MM.1S (cell line): ENCODE measurements at regions not wholly inside any gene's neighbourhood (a gene's known extent, or its start where the extent isn't known, plus 50 kb on each side); places are given as distances from the start of the nearest gene placed in this dataset.
"Not testable (repeated sequence)": the region's sequence is repeated elsewhere in the genome, so short reads cannot be mapped to it uniquely, and the experiment has no call there.

ENCODE experiments used
- DNase-seq: peaks from one replicate; pipeline ENCODE4 v3.0.0-alpha.2; 2015
- H2AFZ ChIP-seq: fragments of 300-600 bp; sonication (generic); 2 replicates; pipeline ENCODE4 v1.6.0; 2016; ENCODE audit warnings: antibody characterized with exemption, low read length
- H3F3A ChIP-seq: fragments of 300-600 bp; sonication (generic); 2 replicates; pipeline ENCODE4 v1.6.1; 2016; ENCODE audit warnings: mild to moderate bottlenecking, antibody characterized with exemption, low read length, moderate library complexity, mixed read lengths; ENCODE audit not compliant: insufficient read depth
- H3K27ac ChIP-seq: fragments of 300-600 bp; sonication (generic); 2 replicates; pipeline ENCODE4 v1.5.1; 2016; ENCODE audit warnings: mild to moderate bottlenecking, low read length
- H3K27me3 ChIP-seq: fragments of 300-600 bp; sonication (generic); replicated peaks from 2 replicates; pipeline ENCODE4 v1.6.0; 2016; ENCODE audit warnings: low read length; ENCODE audit not compliant: insufficient read depth
- H3K36me3 ChIP-seq: fragments of 300-600 bp; sonication (generic); replicated peaks from 2 replicates; pipeline ENCODE4 v1.6.1; 2016; ENCODE audit warnings: mild to moderate bottlenecking, low read length, mixed read lengths; ENCODE audit not compliant: insufficient read depth
- H3K4me1 ChIP-seq: fragments of 300-600 bp; sonication (generic); 2 replicates; pipeline ENCODE4 v1.6.1; 2016; ENCODE audit warnings: low read length, mixed read lengths
- H3K4me2 ChIP-seq: fragments of 300-600 bp; sonication (generic); 2 replicates; pipeline ENCODE4 v1.6.0; 2016; ENCODE audit warnings: low read depth, low read length
- H3K4me3 ChIP-seq: fragments of 300-600 bp; sonication (generic); 2 replicates; pipeline ENCODE4 v1.5.1; 2016; ENCODE audit warnings: low read length, mixed read lengths
- H3K79me2 ChIP-seq: fragments of 300-600 bp; sonication (generic); 2 replicates; pipeline ENCODE4 v1.6.1; 2016; ENCODE audit warnings: mixed run types, low read length, mixed read lengths
- H3K9ac ChIP-seq: fragments of 300-600 bp; sonication (generic); 2 replicates; pipeline ENCODE4 v1.6.1; 2016; ENCODE audit warnings: low read length, mixed read lengths
- H3K9me2 ChIP-seq: fragments of 300-600 bp; sonication (generic); replicated peaks from 2 replicates; pipeline ENCODE4 v1.6.1; 2016; ENCODE audit warnings: mild to moderate bottlenecking, low read length, mixed read lengths; ENCODE audit not compliant: insufficient read depth
- H3K9me3 ChIP-seq: fragments of 300-600 bp; sonication (generic); replicated peaks from 2 replicates; pipeline ENCODE4 v1.6.1; 2016; ENCODE audit warnings: mild to moderate bottlenecking, low read length, mixed read lengths; ENCODE audit not compliant: insufficient read depth
- H4K20me1 ChIP-seq: fragments of 300-600 bp; sonication (generic); 2 replicates; pipeline ENCODE4 v1.6.1; 2016; ENCODE audit warnings: mild to moderate bottlenecking, low read length, moderate library complexity, mixed read lengths; ENCODE audit not compliant: insufficient read depth

GRCh38 chr16:88145824-88146405, 194.7 kb downstream of the BANP start:
- H2AFZ ChIP-seq, H3K36me3 ChIP-seq, H3K27me3 ChIP-seq, H3F3A ChIP-seq, H3K9me3 ChIP-seq, H3K4me2 ChIP-seq, H3K79me2 ChIP-seq, H3K9ac ChIP-seq, H3K9me2 ChIP-seq, H3K4me3 ChIP-seq, H3K27ac ChIP-seq, H4K20me1 ChIP-seq, H3K4me1 ChIP-seq, DNase-seq: not testable (repeated sequence)

DNA sequence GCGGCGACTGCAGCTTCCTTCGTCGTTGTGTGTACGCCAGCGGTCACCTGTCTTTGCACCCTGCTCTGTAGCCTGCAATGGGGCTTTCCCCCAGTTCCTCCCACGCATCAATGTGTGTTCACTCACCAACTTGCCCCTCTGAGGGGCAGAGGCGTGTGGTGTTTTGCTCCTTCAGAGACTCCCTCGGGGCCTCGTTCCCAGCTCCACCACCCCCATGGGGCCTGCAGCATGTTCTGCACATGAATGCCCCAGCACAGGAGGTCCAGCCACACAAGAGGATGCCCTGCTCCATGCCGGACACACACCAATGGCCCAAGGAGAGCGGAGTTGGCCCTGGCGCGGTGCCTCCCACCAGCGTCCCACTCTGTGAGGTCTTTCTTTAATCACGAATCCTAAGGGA, 196.8 kb downstream of the BANP start:
- H3F3A ChIP-seq, H3K4me1 ChIP-seq, H3K4me3 ChIP-seq, H3K79me2 ChIP-seq, DNase-seq, H3K36me3 ChIP-seq, H3K27me3 ChIP-seq, H4K20me1 ChIP-seq, H3K27ac ChIP-seq, H3K9me2 ChIP-seq, H2AFZ ChIP-seq, H3K9ac ChIP-seq, H3K4me2 ChIP-seq, H3K9me3 ChIP-seq: not testable (repeated sequence)

DNA sequence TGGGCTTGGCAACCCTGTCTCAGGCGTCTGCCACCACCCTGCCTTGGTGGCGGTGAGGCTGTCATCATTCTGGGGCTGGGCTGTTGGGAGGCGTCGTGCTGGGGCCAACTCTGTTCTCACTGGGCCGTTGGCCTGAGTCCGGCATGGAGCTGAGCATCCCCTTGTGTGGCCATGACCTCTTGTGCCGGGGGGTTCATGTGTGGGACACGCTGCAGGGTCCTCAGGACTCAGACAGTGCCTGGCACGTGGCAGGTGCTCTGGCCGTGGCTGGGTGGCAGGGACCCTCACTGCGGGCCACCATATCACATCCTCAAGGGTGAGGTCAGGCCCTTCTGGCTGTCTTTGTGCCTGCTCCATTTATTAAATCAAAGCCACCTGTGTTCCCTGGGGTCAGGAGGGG, 197.4 kb downstream of the BANP start:
- not testable (repeated sequence) for H3K27ac ChIP-seq, H3K4me3 ChIP-seq, H3K79me2 ChIP-seq, H3K9me2 ChIP-seq, H3K36me3 ChIP-seq, H3K9ac ChIP-seq, H2AFZ ChIP-seq, H3K27me3 ChIP-seq, H3K4me1 ChIP-seq, H3F3A ChIP-seq, H4K20me1 ChIP-seq, DNase-seq, H3K4me2 ChIP-seq, H3K9me3 ChIP-seq

GRCh38 chr16:88149158-88149603, 197.9 kb downstream of the BANP start:
- not testable (repeated sequence) for H3K27ac ChIP-seq, H3K9ac ChIP-seq

DNA sequence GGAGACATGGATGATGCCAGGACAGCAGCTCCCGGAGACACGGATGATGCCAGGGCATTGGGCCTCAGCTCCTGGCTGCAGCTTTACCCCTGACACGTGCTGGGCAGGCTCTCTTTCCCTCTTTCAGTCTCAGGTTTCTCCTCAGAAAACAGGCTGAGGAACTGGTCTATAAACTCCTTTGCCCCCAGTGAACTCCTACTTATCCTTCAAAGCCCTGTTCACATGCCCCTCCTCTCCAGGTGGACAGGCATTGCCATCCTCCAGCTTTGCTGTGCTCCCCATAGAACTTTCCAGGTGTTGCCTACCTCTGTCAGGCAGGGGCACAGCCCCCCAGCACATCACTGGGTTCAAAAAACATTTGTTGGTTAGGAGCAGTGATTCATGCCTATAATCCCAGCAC, 198.4 kb downstream of the BANP start:
- not testable (repeated sequence) for H3F3A ChIP-seq, H3K4me1 ChIP-seq

More at GRCh38 chr16:88149158-88149603, 197.9 kb downstream of the BANP start:
- H4K20me1 ChIP-seq, H3K27me3 ChIP-seq, H2AFZ ChIP-seq, H3K4me2 ChIP-seq, H3K36me3 ChIP-seq, H3K4me3 ChIP-seq, H3K9me2 ChIP-seq, H3K9me3 ChIP-seq, H3K79me2 ChIP-seq, H3F3A ChIP-seq, H3K4me1 ChIP-seq, DNase-seq: not testable (repeated sequence)

DNA sequence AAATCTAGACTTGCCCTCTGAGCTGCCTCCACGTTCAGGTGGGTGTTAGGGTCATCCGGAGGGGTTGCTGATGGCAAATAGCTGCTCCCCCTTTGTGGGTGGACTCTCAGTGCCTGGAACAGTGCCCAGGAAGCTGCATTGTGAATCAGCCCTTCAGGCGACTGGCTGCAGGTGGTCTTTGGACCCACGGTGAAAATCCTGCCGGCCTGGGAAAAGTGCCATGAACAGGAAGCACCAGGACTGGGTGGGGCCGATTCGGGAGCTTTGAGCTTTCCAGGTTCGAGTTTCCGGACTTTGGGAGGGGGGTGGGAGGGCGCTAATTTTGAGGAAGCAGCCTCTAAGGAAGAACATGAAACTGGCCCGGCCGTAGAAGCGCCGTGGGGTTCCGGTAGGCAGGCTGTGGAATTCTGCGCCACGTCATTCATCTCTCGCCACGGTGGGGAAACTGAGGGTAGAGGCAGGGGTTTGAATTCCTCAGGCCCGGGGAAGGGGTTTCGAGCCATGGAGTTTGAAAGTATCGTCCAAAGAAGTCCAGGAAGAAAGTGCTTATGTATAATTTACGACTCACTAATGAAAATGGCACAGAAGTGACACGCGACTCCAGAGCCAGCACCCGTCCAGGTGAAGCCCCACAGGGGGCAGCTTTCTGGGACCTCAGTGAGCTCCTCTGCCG, 199.4 kb downstream of the BANP start:
- DNase-seq, H3K9me3 ChIP-seq, H4K20me1 ChIP-seq, H3K27me3 ChIP-seq, H3K4me3 ChIP-seq, H3K9me2 ChIP-seq, H3F3A ChIP-seq, H3K36me3 ChIP-seq, H2AFZ ChIP-seq, H3K4me2 ChIP-seq, H3K27ac ChIP-seq, H3K4me1 ChIP-seq, H3K79me2 ChIP-seq, H3K9ac ChIP-seq: not testable (repeated sequence)

More for the DNA sequence above, 198.4 kb downstream of the BANP start:
- not testable (repeated sequence) for H3K9me3 ChIP-seq, H3K27ac ChIP-seq, H2AFZ ChIP-seq, H3K4me2 ChIP-seq, H3K4me3 ChIP-seq, H3K9me2 ChIP-seq, H4K20me1 ChIP-seq, DNase-seq, H3K9ac ChIP-seq, H3K79me2 ChIP-seq, H3K27me3 ChIP-seq, H3K36me3 ChIP-seq

GRCh38 chr16:88151129-88151499, 199.9 kb downstream of the BANP start:
- not testable (repeated sequence) for H3K79me2 ChIP-seq, H3K4me3 ChIP-seq, H3K36me3 ChIP-seq, H4K20me1 ChIP-seq, H3K9ac ChIP-seq, H3K27ac ChIP-seq, H3K4me1 ChIP-seq, H3K9me2 ChIP-seq, H3K9me3 ChIP-seq, DNase-seq, H3K4me2 ChIP-seq, H2AFZ ChIP-seq, H3F3A ChIP-seq
- H3K27me3 ChIP-seq, result peaks cover 12% of the 10 kb centered on the region
